IMR-90 (cell line): ENCODE measurements at regions not wholly inside any gene's neighbourhood (a gene's known extent, or its start where the extent isn't known, plus 50 kb on each side); places are given as distances from the start of the nearest gene placed in this dataset.

ENCODE experiments used
- ATAC-seq: fragments of 200-7000 bp; cut with Tn5 transposase; 2 replicates; pipeline ENCODE4 v1.9.1; 2020; ENCODE audit warnings: low read depth, mild to moderate bottlenecking, moderate library complexity
- BruUV-seq: library from RNA; stranded (reverse); fragments of 400-500 nt; replicated peaks from 2 replicates; lab custom pipeline; 2021; lab: Mats Ljungman, UMichigan
- CTCF ChIA-PET: fragments of 300-600 bp; formaldehyde crosslinking; extraction: SDS; loops from one replicate; lab custom pipeline; 2021; ENCODE audit warnings: antibody characterized with exemption; lab: Yijun Ruan, JAX
- POLR2A ChIA-PET: fragments of 300-600 bp; sonication (Branson Sonifier 250); formaldehyde crosslinking; loops from one replicate; lab custom pipeline; 2022; ENCODE audit warnings: antibody characterized with exemption; ENCODE audit not compliant: unreplicated experiment; lab: Charles Lee
- DNase-seq: peaks from one replicate; pipeline ENCODE4 v3.0.0; 2013
- H2AFZ ChIP-seq: replicated peaks from 2 replicates; pipeline ENCODE3; 2013; ENCODE audit warnings: low read length, mild to moderate bottlenecking; ENCODE audit not compliant: poor library complexity
- H2AK5ac ChIP-seq: 2 replicates; pipeline ENCODE4 v1.6.1; 2013; ENCODE audit warnings: low read depth, low read length, inconsistent platforms
- H2AK9ac ChIP-seq: replicated peaks from 2 replicates; pipeline ENCODE3; 2013; ENCODE audit warnings: mild to moderate bottlenecking, low read depth, low read length, moderate library complexity; ENCODE audit not compliant: poor library complexity
- H2BK120ac ChIP-seq: 2 replicates; pipeline ENCODE4 v1.6.1; 2013; ENCODE audit warnings: low read depth, low read length, inconsistent platforms
- H2BK15ac ChIP-seq: 3 replicates; pipeline ENCODE4 v1.6.1; 2013; ENCODE audit warnings: low read depth, low read length, inconsistent platforms
- H2BK20ac ChIP-seq: 2 replicates; pipeline ENCODE4 v1.6.1; 2013; ENCODE audit warnings: low read depth, mild to moderate bottlenecking, inconsistent platforms, low read length, moderate library complexity
- H2BK5ac ChIP-seq: 2 replicates; pipeline ENCODE4 v1.6.1; 2013; ENCODE audit warnings: mild to moderate bottlenecking, low read depth, low read length, inconsistent platforms; ENCODE audit not compliant: poor library complexity, severe bottlenecking
- H3K14ac ChIP-seq: replicated peaks from 2 replicates; pipeline ENCODE4 v1.6.1; 2013; ENCODE audit warnings: low read depth, low read length, inconsistent platforms
- H3K18ac ChIP-seq: 2 replicates; pipeline ENCODE4 v1.6.1; 2013; ENCODE audit warnings: low read depth, low read length, control low read depth
- H3K23ac ChIP-seq: 2 replicates; pipeline ENCODE4 v1.6.1; 2013; ENCODE audit warnings: low read depth, low read length, inconsistent platforms
- H3K27ac ChIP-seq: 2 replicates; pipeline ENCODE4 v1.5.1; 2013; ENCODE audit warnings: mild to moderate bottlenecking, control low read depth, low read length; ENCODE audit not compliant: insufficient read depth
- H3K27me3 ChIP-seq: 2 replicates; pipeline ENCODE4 v1.6.1; 2013; ENCODE audit warnings: low read length; ENCODE audit not compliant: control insufficient read depth, insufficient read depth
- H3K36me3 ChIP-seq: 2 replicates; pipeline ENCODE4 v1.6.1; 2013; ENCODE audit warnings: low read length, mixed read lengths; ENCODE audit not compliant: control insufficient read depth, insufficient read depth
- H3K4ac ChIP-seq: 2 replicates; pipeline ENCODE4 v1.6.1; 2013; ENCODE audit warnings: low read depth, low read length, inconsistent platforms
- H3K4me1 ChIP-seq: 2 replicates; pipeline ENCODE4 v1.6.1; 2013; ENCODE audit warnings: low read length, mixed read lengths; ENCODE audit not compliant: control insufficient read depth, insufficient read depth
- H3K4me2 ChIP-seq: 2 replicates; pipeline ENCODE4 v1.6.1; 2013; ENCODE audit warnings: low read depth, mild to moderate bottlenecking, control low read depth, low read length, moderate library complexity
- H3K4me3 ChIP-seq: 2 replicates; pipeline ENCODE4 v1.5.1; 2013; ENCODE audit warnings: low read depth, mild to moderate bottlenecking, control low read depth, low read length, moderate library complexity; ENCODE audit not compliant: insufficient read depth
- H3K56ac ChIP-seq: 2 replicates; pipeline ENCODE4 v1.6.1; 2013; ENCODE audit warnings: low read length, inconsistent platforms; ENCODE audit not compliant: insufficient read depth; ENCODE audit errors: extremely low read depth
- H3K79me1 ChIP-seq, 2 experiments: 2 replicates each; pipeline ENCODE4 v1.6.1; 2013; ENCODE audit warnings: low read length in 2 of 2, inconsistent platforms in 1 of 2, low read depth in 1 of 2
- H3K9ac ChIP-seq: 2 replicates; pipeline ENCODE4 v1.6.1; 2013; ENCODE audit warnings: low read depth, low read length, control low read depth
- H3K9me1 ChIP-seq: 2 replicates; pipeline ENCODE4 v1.6.1; 2013; ENCODE audit warnings: low read length, inconsistent platforms; ENCODE audit not compliant: insufficient read depth
- H3K9me3 ChIP-seq: 2 replicates; pipeline ENCODE4 v1.6.1; 2013; ENCODE audit warnings: low read length; ENCODE audit not compliant: control insufficient read depth, insufficient read depth
- H4K20me1 ChIP-seq: 2 replicates; pipeline ENCODE4 v1.6.1; 2013; ENCODE audit warnings: low read length, inconsistent platforms; ENCODE audit not compliant: insufficient read depth
- H4K5ac ChIP-seq: 2 replicates; pipeline ENCODE4 v1.6.1; 2013; ENCODE audit warnings: mild to moderate bottlenecking, low read depth, low read length, control low read depth
- H4K8ac ChIP-seq, 2 experiments: 2 replicates each; pipeline ENCODE4 v1.6.1; 2013; ENCODE audit warnings: low read depth in 2 of 2, low read length in 2 of 2, control low read depth in 1 of 2, inconsistent platforms in 1 of 2
- H4K91ac ChIP-seq: 2 replicates; pipeline ENCODE4 v1.6.1; 2013; ENCODE audit warnings: low read depth, low read length, inconsistent platforms; ENCODE audit not compliant: insufficient read depth
- CHD1 ChIP-seq: IDR thresholded peaks from 2 replicates; pipeline ENCODE4 v1.6.1; 2012; ENCODE audit warnings: low read depth, low read length, improper control_type of control experiment
- MAFK ChIP-seq: IDR thresholded peaks from 2 replicates; pipeline ENCODE4 v1.6.1; 2012; ENCODE audit warnings: low read depth, low read length, improper control_type of control experiment
- WGBS, 2 experiments: methylation state at CpG; one replicate each; pipeline versions ENCODE4 v1.1.5 to v1.1.7; 2013; ENCODE audit warnings: missing lambda C conversion rate in 2 of 2; ENCODE audit not compliant: insufficient read length in 1 of 2; ENCODE audit errors: extremely low coverage in 2 of 2; 5-methylcytosine and 5-hydroxymethylcytosine counted together
- dilution Hi-C: fragments of 300-500 bp; cut with HindIII; formaldehyde crosslinking; loops from one replicate; pipeline ENCODE4 v1.14.3; 2018; ENCODE audit warnings: low sequenced_read_pairs; ENCODE audit not compliant: unreplicated experiment
- in situ Hi-C: fragments of 300-500 bp; cut with MboI; formaldehyde crosslinking; loops from 3 replicates; pipeline ENCODE4 v1.14.3; 2019; ENCODE audit warnings: low sequenced_read_pairs, inconsistent platforms, mixed read lengths
- intact Hi-C: fragments of 100-400 bp; cut with micrococcal nuclease; formaldehyde crosslinking; loops from 2 replicates; pipeline ENCODE4 v1.10.0; 2022
- TF ChIP-seq, protein P1 (sequence below): conservative IDR thresholded peaks from 2 replicates; pipeline ENCODE4 v1.5.1; 2012; ENCODE audit warnings: mild to moderate bottlenecking, low read depth, low read length, improper control_type of control experiment

- Histone ChIP-seq H3K18ac (no peak overlapping the region), H3K9ac (no peak overlapping the region), H3K4me2 (no peak overlapping the region), H2BK120ac (no peak overlapping the region), H2BK15ac (no peak overlapping the region), H3K27ac (no peak overlapping the region), H2AFZ (no peak overlapping the region), H3K36me3 (no peaks in the 10 kb centered on the region), H3K9me3 (no peaks in the 10 kb centered on the region), H3K27me3 (no peaks in the 10 kb centered on the region), H3K56ac (no peak overlapping the region), H4K8ac (no peak overlapping the region), H4K91ac (no peak overlapping the region), H2AK5ac (no peak overlapping the region), H2BK20ac (no peak overlapping the region), H3K4ac (no peak overlapping the region), H2AK9ac (no peak overlapping the region), H4K5ac (no peak overlapping the region), H2BK5ac (no peak overlapping the region), H3K9me1 (no peaks in the 10 kb centered on the region), H3K23ac (no peak overlapping the region), H3K4me1 (no peaks in the 10 kb centered on the region), H3K14ac (no peak overlapping the region), H3K4me3 (no peak overlapping the region), H4K20me1 (no peaks in the 10 kb centered on the region), H3K79me1 (no peaks in the 10 kb centered on the region)
- intact Hi-C loops (no loop called here), in situ Hi-C loops (no loop called here), dilution Hi-C loops (no loop called here)
- no TSS peak for BruUV-seq
- ChIA-PET POLR2A (no interaction called here), CTCF (no interaction called here)
- no peak for DNase-seq
- 83% methylated on average over 2 of the region's 5 CpGs; no CpG with 5 or more reads in 1 of the 2 experiments for WGBS, 2 experiments
- no peak for TF ChIP-seq CHD1
- TF ChIP-seq, protein P1, sequence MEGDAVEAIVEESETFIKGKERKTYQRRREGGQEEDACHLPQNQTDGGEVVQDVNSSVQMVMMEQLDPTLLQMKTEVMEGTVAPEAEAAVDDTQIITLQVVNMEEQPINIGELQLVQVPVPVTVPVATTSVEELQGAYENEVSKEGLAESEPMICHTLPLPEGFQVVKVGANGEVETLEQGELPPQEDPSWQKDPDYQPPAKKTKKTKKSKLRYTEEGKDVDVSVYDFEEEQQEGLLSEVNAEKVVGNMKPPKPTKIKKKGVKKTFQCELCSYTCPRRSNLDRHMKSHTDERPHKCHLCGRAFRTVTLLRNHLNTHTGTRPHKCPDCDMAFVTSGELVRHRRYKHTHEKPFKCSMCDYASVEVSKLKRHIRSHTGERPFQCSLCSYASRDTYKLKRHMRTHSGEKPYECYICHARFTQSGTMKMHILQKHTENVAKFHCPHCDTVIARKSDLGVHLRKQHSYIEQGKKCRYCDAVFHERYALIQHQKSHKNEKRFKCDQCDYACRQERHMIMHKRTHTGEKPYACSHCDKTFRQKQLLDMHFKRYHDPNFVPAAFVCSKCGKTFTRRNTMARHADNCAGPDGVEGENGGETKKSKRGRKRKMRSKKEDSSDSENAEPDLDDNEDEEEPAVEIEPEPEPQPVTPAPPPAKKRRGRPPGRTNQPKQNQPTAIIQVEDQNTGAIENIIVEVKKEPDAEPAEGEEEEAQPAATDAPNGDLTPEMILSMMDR = no peak
- TF ChIP-seq MAFK = no peak
- no peak for ATAC-seq
Observed at GRCh38 chr12:115102450-115102849, 418.5 kb upstream of the TBX3 start.
